C1 segment of cervical spinal cord (tissue), 14 donors: ENCODE measurements at regions not wholly inside any gene's neighbourhood (a gene's known extent, or its start where the extent isn't known, plus 50 kb on each side); places are given as distances from the start of the nearest gene placed in this dataset.
"Not testable (repeated sequence)": the region's sequence is repeated elsewhere in the genome, so short reads cannot be mapped to it uniquely, and the experiment has no call there.

Experiments
- DNase-seq, 14 donors: peaks; one replicate each; lab custom pipeline; 2025; lab: John Stamatoyannopoulos, UW

DNA sequence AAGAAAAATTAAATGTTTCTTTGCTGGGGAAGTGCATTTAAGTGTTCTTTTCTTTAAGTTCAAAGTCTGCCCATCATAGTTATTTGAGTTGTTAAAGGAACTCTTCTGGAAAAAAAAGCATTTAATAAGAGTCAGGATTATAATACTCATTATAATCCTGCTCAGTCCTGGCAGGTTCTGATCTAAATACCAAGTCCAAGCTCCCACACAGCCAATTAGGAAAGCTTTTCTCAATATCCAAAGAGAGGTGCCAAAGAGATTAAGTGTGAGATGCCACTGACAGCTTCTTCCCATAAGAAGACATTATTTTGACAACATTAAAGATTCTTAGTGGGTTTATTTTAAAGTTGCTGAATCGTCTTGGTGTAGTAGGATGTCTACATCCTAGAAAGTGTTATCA is 235.2 kb upstream of the DAB2 start:
- no peak for DNase-seq

DNA sequence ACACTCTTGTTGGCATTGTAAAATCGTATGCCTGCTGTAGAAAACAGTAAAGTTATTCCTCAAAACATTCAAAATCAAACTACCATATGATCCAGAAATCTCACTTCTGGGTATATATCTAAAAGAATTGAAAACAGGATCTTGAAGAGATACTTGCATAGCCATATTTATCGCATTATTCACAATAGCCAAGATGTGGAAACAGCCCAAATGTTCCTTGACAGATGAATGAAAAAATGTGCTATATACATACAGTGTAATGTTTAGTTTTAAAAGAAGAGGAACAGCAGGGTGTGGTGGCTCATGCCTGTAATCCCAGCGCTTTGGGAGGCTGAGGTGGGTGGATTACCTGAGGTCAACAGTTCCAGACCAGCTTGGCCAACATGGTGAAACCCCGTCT is 234.1 kb upstream of the DAB2 start:
- no peak for DNase-seq

DNA sequence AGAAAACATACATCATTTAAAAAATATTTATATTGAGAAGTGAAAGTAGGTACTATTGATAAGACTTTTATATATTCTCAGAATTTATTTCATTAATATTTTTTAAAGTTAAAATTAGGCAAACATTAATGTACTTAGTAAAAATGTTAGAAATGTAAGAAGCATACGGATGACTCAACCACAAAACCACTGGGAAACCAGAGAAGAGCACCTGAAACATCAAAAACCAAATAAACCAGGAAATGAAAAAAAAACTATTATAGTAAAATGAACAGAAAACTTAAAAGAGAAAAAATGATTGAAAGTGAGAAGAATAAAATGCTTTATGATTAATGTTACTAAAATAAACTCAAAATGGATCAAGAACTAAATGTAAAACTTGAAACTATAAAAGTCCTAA is 233.2 kb upstream of the DAB2 start:
- DNase-seq = no peak

DNA sequence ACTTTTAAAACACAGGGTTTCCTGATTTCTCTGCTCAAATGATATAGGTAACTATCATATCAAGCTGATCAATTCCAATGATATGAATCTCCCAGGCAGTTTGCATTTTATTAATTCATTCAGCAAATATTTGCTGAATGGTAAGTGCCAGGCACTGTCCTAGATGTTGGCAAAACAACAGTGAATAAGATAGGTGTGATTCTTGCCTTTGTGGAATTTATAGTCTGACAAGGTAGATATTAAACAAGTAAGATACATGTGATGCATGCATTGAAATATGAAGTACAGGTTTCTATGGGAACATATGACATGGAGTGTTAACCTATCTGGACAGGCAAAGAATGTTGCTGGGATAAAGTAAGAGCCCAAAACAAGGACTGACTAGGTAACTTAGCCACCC is 231.8 kb upstream of the DAB2 start:
- no peak for DNase-seq

DNA sequence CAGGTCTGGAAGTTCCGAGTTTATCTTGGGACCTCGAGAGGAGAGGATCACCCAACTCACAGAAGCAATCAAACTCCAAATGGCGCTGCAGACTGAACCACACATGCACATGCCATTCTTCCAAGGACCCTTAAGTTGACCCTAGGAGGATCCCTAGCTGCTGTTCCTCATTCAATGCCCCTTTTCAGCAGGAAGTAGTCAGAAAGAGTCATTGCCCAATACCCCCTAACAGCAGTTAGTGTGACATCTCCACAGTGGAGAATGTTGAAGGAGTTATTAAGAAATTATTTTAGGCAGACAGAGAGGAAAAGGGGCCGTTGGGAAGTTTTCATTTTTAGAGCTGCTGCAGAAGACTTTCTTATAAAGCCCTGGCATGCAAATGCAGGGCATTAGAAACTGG is 229.9 kb upstream of the DAB2 start:
- DNase-seq = no peak

DNA sequence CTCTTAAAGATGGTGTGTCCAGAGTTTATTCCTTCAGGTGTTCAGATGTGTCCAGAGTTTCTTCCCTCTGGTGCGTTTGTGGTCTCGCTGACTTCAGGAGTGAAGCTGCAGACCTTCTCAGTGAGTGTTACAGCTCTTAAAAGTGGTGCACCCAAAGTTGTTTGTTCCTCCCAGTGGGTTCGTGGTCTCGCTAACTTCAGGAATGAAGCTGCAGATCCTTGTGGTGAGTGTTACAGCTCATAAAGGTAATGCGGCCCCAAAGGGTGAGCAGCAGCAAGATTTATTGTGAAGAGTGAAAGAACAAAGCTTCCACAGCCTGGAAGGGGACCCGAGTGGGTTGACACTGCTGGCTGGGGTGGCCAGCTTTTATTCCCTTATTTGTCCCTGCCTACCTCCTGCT is 227.7 kb upstream of the DAB2 start:
- not testable (repeated sequence) for DNase-seq

DNA sequence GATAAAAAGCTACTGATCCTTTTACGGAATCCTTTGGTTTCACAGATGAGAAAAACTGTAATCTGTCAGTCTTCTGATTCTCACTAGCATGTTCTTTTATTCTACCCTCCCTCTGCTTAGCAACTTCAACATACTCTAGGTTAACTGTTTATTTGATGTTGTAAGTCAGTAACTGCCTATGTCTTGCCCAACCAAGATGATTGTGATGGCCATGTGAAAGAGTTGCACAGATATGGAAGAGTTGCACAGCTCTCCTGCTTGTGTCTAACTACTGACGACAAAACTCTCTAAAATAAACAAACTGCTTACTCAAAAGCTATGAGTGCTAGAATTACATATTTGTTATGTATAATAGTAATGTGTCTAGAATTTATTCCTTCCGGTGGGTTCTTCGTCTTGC is 227.3 kb upstream of the DAB2 start:
- DNase-seq = no peak

DNA sequence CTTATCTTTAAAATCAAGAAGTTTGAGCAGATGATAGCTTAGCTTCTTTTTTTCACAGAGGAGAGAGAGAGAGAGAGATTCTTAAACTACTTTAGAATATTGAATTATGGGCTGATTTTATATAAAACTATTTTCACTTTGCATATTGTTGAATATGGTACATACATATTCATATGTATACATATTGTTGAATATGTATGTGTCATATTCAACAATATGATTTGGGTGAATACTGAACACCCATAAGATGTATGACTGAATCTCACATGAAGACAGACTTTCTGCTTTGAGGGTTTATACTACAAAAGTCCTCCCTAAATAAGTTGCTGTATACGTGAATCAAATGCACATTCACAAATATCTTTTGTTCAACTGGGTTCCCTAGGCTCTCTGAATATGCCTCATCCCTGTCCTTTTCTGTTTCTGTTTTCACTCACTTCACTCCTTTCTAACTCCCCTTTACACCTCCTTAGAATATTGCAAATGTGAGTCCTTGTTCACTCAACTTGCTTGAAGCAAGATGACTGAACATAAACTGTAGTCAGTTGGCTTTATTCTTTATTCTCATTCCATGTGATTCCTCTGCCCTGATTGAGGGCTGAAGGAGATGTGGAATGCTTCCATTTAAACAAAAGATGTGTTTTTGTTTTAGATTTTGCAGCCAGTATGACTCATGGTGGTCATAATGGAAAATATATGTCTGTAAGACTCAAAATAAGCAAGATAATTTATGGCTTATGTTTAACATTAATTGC is 225.4 kb upstream of the DAB2 start:
- no peak for DNase-seq

DNA sequence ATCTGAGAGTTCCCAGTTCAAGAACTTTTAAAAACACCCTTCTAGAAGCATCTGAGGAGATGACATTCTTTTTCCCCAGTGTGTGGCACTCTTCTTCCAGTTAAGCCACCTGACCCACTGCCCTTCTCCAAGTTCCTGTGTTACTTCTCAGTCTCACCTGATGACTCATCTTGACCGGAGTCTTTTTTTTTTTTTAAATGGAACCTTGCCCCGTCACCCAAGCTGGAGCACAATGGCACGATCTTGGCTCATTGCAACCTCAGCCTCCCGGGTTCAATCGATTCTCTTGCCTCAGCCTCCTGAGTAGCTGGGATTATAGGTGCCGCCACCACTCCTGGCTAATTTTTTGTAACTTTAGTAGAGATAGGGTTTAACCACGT is 224.1 kb upstream of the DAB2 start:
- no peak for DNase-seq

DNA sequence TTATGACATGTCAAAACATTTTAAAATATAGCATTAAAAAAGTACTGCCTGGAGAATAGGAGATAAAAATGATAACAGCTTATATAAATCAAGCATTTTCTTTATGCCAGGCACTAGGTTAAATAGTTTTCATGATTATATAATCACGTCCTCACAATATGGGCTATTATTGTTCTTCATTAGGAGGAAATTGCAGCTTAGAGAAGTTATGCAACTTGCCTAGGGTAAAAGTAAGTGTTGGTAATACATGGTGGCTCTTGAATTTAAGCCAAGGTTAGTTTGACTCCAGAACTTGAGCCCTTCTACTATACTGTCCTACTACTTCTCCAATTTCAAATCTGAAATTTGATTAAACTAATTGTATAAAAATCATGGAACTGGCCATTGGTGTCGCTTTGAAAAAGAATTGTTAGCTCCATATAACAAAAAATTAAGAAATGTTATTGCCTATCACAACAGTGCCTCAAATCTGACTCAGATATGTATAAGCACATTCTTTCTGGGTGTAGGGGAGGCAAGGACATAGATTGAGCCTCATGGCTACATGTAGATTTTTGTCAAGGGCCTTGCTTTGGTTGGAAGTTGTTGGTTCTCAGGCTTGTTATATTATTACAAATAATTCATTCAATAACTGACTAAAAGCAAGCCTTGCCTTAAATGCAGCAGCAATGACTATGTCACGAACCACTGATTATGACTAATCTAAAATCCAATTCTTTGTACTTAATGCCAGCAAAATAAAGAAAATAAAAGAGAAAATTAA is 223.5 kb upstream of the DAB2 start:
- DNase-seq = no peak

DNA sequence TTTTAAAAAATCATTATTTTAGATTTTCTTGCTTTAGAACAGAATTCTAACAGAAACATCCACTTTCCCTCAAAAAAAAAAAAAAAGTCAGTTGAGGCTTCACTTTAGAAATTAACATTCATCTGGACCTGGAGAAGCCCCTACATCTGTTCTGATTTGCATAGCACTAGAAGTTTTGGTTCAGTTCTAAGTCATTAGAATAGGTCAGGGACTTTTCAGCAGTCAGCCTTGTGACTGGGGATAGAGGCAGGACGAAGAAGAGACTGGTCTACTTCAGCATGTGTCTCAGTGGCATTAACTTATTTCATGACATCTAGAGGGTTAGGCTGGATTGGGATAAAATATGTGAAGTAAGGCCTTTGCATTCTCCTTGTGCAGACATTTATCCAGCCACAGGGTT is 215.8 kb upstream of the DAB2 start:
- no peak for DNase-seq

DNA sequence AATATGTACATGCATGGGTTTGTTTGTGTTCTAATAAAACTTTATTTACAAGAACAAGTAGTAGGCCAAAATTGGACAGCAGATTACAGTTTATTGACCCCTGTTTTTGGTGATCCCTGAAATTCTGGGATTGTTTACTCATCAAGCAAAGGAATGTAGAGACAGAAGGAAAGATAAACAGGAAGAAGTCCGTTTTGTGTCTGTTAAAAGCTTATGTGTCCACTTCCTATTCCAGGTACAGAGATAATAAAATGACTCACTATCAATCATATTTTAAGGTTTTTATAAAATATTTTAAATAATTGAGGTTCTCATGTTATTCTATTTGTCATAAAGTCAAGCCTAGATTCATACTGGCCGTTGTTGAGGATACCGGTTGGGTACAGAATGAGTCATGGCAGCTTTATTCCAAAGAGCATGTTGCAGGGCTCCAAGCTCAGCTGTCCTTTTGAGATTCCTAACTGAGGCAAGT is 214.9 kb upstream of the DAB2 start:
- DNase-seq = no peak

DNA sequence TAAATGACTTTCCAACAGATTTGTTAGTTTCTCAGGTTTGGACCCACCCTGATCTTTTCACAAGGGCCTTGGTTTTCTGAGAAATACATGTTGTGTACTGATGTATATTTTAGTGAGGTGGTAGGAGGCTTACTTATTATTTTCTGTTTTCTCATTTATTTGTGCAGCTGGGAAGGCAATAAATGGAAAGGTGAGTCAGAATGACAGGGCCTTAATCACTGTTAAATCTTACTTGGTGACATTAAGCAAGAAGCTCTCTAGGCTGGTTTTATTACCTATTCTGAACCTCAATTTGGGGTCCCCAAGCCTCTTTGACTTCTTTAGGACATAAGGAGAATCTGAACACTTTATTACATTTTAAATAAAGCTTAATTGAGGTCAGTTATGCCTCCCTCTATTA is 214.0 kb upstream of the DAB2 start:
- DNase-seq = no peak

DNA sequence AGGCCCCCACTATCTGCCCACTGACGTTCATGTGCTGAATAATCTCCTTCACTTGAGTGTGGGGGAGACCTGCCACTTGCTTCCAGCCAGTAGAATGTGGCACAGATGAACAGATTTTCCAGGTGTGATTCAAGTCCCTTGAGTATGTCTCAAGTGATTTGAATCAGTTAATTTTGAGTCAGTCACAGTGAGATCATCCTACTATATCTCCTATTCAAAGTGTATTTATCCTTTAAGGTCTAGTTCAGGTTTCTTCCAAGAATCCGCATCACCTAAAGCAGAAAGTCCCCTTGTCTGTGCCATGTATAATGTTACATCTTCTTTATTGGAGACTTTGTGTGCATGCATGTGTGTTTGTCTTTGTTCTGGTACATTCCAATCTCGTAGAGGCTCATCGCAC is 208.3 kb upstream of the DAB2 start:
- DNase-seq = no peak

DNA sequence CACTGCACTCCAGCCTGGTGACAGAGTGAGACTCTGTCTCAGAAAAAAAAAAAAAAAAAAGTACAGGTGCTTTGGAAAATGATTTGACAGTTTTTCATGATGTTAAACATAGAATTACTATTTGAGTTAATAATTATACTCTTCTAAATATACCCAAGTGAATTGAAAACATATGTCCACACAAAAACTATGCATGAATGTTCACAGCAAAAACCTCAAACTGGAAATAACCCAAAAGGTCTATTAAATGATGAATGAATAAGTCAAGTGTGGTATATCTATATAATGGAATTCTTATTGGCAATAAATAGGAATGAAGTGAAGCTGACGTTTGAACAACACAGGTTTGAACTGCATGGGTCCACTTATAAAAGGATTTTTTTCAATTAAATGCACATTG is 207.2 kb upstream of the DAB2 start:
- DNase-seq = no peak

DNA sequence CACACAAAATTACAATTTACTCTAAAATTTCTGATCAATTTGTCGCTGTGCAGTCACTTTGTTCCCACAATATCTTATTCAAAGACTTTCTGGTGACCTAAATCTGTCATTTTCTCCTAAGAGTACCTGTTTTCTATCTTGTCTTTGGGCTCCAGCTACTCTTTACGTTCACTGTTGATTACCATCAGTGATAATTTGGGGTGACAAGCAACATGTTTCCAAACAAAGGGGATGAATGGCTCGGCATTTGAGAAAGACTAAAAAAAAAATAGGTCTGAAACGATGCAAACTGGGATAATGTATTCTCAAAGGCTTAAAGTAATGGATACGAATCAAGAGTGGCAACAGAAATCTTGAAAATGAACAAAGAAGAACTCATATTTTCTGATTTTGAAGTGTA is 205.2 kb upstream of the DAB2 start:
- no peak for DNase-seq

DNA sequence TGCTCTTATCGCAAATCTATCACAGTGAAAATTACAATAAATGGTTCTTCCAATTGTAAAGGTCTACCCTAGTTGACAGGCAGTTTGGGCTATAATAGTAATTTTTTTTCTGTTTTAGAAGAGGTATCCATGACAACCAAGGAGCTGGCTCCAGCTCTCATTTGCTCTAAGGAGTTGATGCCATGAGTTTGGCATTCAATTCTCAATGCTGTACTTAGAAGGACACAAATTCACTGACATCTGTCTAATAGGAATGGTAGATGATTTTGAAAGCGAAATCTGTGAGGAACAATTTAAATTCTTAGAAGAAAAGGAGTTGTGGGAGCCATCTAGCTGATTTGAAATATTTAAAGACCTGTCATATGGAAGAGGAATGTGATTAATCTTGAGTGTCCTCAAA is 203.6 kb upstream of the DAB2 start:
- DNase-seq = no peak

DNA sequence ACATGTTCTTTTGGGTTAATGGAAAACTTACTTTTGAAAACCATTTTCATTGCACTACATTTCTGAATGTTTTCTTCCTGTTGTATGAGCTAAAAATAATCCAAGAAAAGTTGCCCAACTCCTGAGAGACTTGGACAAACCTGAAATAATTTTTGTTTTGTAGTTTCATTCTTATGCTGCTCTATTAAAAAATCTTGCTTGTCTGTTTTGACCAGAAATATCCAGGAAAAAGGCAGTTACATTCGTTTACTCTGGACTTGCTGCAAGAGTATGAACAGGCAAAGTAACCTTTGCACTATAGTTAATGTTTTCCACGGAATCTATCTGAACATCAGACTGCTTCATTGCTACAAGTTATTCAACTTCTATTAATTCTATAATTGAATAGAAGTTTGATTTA is 200.1 kb upstream of the DAB2 start:
- DNase-seq = no peak

DNA sequence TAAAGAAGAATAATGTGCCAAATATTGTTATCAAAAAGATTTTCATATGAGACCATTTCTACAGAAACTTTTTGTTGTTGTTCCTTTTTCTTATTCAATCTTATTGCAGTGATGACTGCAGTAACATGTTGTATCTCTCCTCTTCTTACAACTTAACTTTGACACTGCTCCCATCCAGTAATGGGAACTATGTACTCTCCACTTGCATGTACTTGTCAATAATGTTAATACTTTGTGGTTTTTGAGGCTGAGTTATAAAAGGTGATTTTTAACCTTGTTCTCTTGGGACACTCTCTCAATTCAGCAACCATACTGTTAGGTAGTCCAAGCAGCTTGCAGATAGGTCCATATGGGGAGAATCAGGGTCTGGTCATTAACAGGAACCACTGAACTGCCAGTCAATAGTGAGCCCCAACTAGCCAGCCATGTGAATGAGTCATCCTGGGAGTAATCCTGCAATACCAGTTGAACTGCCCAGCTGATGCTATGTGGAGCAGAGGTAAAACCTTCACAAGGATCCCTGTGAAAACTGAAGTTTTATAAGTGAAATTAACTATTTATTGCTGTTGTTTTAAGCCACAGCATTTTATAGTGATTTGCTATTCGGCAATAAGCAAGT is 199.6 kb upstream of the DAB2 start:
- no peak for DNase-seq

DNA sequence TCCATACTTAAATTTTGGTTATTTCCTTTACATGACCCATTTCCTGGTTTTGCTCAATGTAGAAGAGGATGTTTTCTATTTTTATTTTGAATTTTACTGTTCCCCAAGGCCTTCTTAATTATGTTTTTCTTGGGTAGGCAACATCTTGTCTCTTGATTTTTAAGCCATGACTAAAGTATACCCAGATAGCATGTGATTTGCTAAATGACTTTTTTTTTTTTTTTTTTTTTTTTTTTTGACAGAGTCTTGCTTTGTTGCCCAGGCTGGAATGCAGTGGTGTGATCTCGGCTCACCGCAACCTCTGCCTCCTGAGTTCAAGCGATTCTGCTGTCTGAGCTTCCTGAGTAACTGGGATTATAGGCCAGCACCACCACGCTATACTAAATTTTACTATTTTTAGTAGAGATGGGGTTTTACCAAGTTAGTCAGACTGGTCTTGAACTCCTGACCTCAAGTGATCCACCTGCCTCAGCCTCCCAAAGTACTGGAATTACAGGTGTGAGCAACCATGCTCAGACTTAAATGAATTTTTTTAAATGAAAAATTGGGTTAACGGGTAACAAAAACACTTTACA is 198.6 kb upstream of the DAB2 start:
- no peak for DNase-seq

DNA sequence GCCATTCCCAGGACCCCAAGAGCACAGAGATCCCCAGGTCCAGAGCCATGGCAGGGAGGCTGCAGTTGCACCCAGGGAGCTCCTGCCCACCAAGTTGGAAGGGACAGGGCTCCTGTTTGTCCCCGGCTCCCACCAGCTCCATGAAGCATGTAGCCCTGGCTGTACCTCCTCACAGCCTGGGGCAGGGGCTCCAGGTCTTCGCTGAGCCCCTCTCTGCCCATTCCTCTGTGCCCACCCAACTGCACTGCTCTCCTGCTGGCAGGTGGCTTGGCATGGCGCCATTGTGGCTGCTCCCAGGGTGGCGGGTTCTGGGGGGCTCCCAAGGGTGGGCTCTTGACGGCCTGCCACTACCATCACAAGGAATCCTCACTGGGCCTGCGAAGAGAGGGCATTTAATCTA is 197.5 kb upstream of the DAB2 start:
- no peak for DNase-seq

DNA sequence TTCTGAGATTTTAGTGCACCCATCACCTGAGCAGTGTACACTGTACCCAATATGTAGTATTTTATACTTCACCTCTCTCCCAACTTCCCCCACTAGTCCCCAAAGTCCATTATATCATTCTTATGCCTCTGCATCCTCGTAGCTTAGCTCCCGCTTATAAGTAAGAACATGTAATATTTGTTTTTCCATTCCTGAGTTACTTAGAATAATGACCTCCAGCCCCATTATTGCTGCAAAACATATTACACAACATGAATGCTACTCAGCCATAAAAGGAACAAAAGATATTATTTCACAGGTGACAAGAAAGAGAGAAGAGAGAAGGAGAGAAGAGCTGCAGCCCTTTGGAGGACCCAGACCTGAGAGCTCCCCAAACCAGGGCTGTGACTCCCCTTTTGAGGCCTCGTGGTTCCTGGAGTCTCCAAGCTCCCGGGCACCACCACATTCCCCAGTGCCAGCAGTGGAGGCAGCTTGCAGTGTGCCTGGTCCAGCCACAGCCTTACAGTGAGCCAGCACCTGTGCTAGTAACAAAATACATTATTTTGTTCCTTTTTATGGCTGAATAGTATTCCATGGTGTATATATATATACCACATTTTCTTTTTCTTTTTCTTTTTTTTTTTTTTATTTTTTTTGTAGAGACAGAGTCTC is 194.5 kb upstream of the DAB2 start:
- DNase-seq = no peak
